SH-SY5Y (cell line): ENCODE measurements at regions not wholly inside any gene's neighbourhood (a gene's known extent, or its start where the extent isn't known, plus 50 kb on each side); places are given as distances from the start of the nearest gene placed in this dataset.

Source experiments
- GATA2 ChIP-seq: IDR thresholded peaks from 2 replicates; pipeline ENCODE4 v1.6.1; 2011; ENCODE audit warnings: mild to moderate bottlenecking, low read depth, low read length
- GATA3 ChIP-seq: IDR thresholded peaks from 2 replicates; pipeline ENCODE4 v1.6.1; 2011; ENCODE audit warnings: low read depth, mild to moderate bottlenecking, low read length, moderate library complexity

GRCh38 chr2:192584976-192585375 lies 390.2 kb upstream of the TMEFF2 start:
- TF ChIP-seq GATA2 (no peak), GATA3 (no peak)
